H1 (cell line): ENCODE measurements at regions not wholly inside any gene's neighbourhood (a gene's known extent, or its start where the extent isn't known, plus 50 kb on each side); places are given as distances from the start of the nearest gene placed in this dataset.

Experiments
- CTCF ChIA-PET: fragments of 300-600 bp; sonication (Branson Sonifier 250); formaldehyde crosslinking; loops from one replicate; lab custom pipeline; 2021; ENCODE audit not compliant: partially characterized antibody; lab: Charles Lee
- POLR2A ChIA-PET: fragments of 300-600 bp; sonication (Branson Sonifier 250); formaldehyde crosslinking; loops from one replicate; lab custom pipeline; 2021; ENCODE audit warnings: inconsistent platforms; ENCODE audit not compliant: partially characterized antibody; lab: Charles Lee
- DNase-seq, 2 experiments: peaks; one replicate each; pipeline versions ENCODE4 v3.0.0 to v3.0.0-alpha.2; 2010 to 2022; ENCODE audit warnings: low spot score in 2 of 2, low read depth in 1 of 2, mixed read lengths in 1 of 2
- FAIRE-seq: peaks from 2 replicates; lab custom pipeline; 2011; peaks lifted over from hg19 to GRCh38; lab: Jason Lieb, UNC
- H2AFZ ChIP-seq: 2 replicates; pipeline ENCODE4 v1.8.1; 2012; ENCODE audit warnings: low read length, inconsistent platforms
- H2AK5ac ChIP-seq: 2 replicates; pipeline ENCODE4 v1.6.1; 2013; ENCODE audit warnings: low read depth, low read length
- H2BK120ac ChIP-seq: replicated peaks from 2 replicates; pipeline ENCODE3; 2013; ENCODE audit warnings: low read depth, low read length, inconsistent platforms
- H2BK12ac ChIP-seq: 2 replicates; pipeline ENCODE4 v1.6.1; 2013; ENCODE audit warnings: low read depth, low read length
- H2BK15ac ChIP-seq: 2 replicates; pipeline ENCODE4 v1.6.1; 2013; ENCODE audit warnings: low read length
- H2BK20ac ChIP-seq: 2 replicates; pipeline ENCODE4 v1.6.1; 2013; ENCODE audit warnings: low read length
- H2BK5ac ChIP-seq: 2 replicates; pipeline ENCODE4 v1.6.1; 2013; ENCODE audit warnings: low read depth, low read length
- H3K14ac ChIP-seq: 2 replicates; pipeline ENCODE4 v1.6.1; 2013; ENCODE audit warnings: inconsistent platforms; ENCODE audit not compliant: insufficient read length
- H3K18ac ChIP-seq: 2 replicates; pipeline ENCODE4 v1.6.1; 2013; ENCODE audit warnings: low read length; ENCODE audit errors: extremely low read depth
- H3K23ac ChIP-seq: 2 replicates; pipeline ENCODE4 v1.6.1; 2013; ENCODE audit warnings: inconsistent platforms; ENCODE audit not compliant: insufficient read length
- H3K23me2 ChIP-seq: 2 replicates; pipeline ENCODE4 v1.6.1; 2013; ENCODE audit warnings: low read depth, low read length
- H3K27ac ChIP-seq: 2 replicates; pipeline ENCODE4 v1.6.1; 2011; ENCODE audit warnings: low read depth, low read length, inconsistent platforms
- H3K27me3 ChIP-seq, 4 experiments: replicated peaks in 1 of 4; 1 replicate in 1 of 4; 2 replicates in 3 of 4; pipeline versions ENCODE4 v1.6.1 to v1.8.1; 2011 to 2013; ENCODE audit warnings: low read length in 3 of 4, mild to moderate bottlenecking in 3 of 4, inconsistent platforms in 2 of 4, mixed read lengths in 2 of 4, moderate library complexity in 1 of 4; ENCODE audit not compliant: control insufficient read depth in 3 of 4, insufficient read depth in 3 of 4; ENCODE audit errors: extremely low read depth in 1 of 4
- H3K36me3 ChIP-seq, 4 experiments: 2 replicates each; pipeline versions ENCODE4 v1.6.1 to v1.8.1; 2011 to 2013; ENCODE audit warnings: mild to moderate bottlenecking in 4 of 4, low read length in 3 of 4, moderate library complexity in 2 of 4, control low read depth in 1 of 4, inconsistent platforms in 1 of 4; ENCODE audit not compliant: insufficient read depth in 4 of 4, control insufficient read depth in 2 of 4
- H3K4ac ChIP-seq: replicated peaks from 2 replicates; pipeline ENCODE3; 2013; ENCODE audit warnings: low read length, low read depth, mixed read lengths, inconsistent platforms; ENCODE audit not compliant: insufficient read length
- H3K4me1 ChIP-seq, 4 experiments: replicated peaks in 1 of 4; 1 replicate in 1 of 4; 2 replicates in 3 of 4; pipeline versions ENCODE4 v1.6.1 to v1.8.1; 2011 to 2013; ENCODE audit warnings: low read length in 3 of 4, inconsistent platforms in 2 of 4, mixed read lengths in 1 of 4; ENCODE audit not compliant: insufficient read depth in 4 of 4, control insufficient read depth in 3 of 4
- H3K4me2 ChIP-seq, 2 experiments: 2 replicates each; pipeline versions ENCODE4 v1.6.1 to v1.8.1; 2011 to 2013; ENCODE audit warnings: low read depth in 2 of 2, low read length in 2 of 2, control low read depth in 1 of 2, inconsistent platforms in 1 of 2, mild to moderate bottlenecking in 1 of 2; ENCODE audit not compliant: insufficient read depth in 1 of 2
- H3K4me3 ChIP-seq, 4 experiments: fragments of 200-600, 300-600 bp in 1 of 4; sonication (generic), shearing (Covaris generic), sonication (Bioruptor Twin) in 1 of 4; 2 replicates each; pipeline versions ENCODE4 v1.5.1 to v1.8.1; 2011 to 2016; ENCODE audit warnings: low read length in 4 of 4, low read depth in 3 of 4, control low read depth in 2 of 4, inconsistent platforms in 2 of 4, mild to moderate bottlenecking in 2 of 4, mixed read lengths in 1 of 4, moderate library complexity in 1 of 4; ENCODE audit not compliant: insufficient read depth in 2 of 4; ENCODE audit errors: extremely low read depth in 1 of 4
- H3K56ac ChIP-seq: replicated peaks from 2 replicates; pipeline ENCODE3; 2013; ENCODE audit warnings: low read depth, mild to moderate bottlenecking, mixed read lengths, low read length, inconsistent platforms; ENCODE audit not compliant: insufficient read length
- H3K79me1 ChIP-seq: 2 replicates; pipeline ENCODE4 v1.6.1; 2013; ENCODE audit warnings: low read depth, low read length, control low read depth
- H3K79me2 ChIP-seq, 2 experiments: 2 replicates each; pipeline versions ENCODE4 v1.6.1 to v1.8.1; 2012 to 2013; ENCODE audit warnings: low read length in 2 of 2, mild to moderate bottlenecking in 2 of 2, inconsistent platforms in 1 of 2; ENCODE audit not compliant: insufficient read depth in 2 of 2, control insufficient read depth in 1 of 2
- H3K9ac ChIP-seq, 4 experiments: replicated peaks in 1 of 4; 1 replicate in 1 of 4; 2 replicates in 3 of 4; pipeline versions ENCODE4 v1.6.1 to v1.8.1; 2011 to 2013; ENCODE audit warnings: low read depth in 3 of 4, low read length in 3 of 4, control low read depth in 2 of 4, mild to moderate bottlenecking in 2 of 4, moderate library complexity in 2 of 4, inconsistent platforms in 1 of 4; ENCODE audit errors: extremely low read depth in 1 of 4
- H3K9me3 ChIP-seq, 2 experiments: 2 replicates each; pipeline versions ENCODE4 v1.6.1 to v1.8.1; 2012 to 2013; ENCODE audit warnings: mild to moderate bottlenecking in 2 of 2, moderate library complexity in 2 of 2, control low read depth in 1 of 2, inconsistent platforms in 1 of 2, low read depth in 1 of 2, low read length in 1 of 2, mixed read lengths in 1 of 2; ENCODE audit not compliant: insufficient read depth in 2 of 2
- H4K20me1 ChIP-seq, 2 experiments: replicated peaks in 1 of 2; 2 replicates each; pipeline versions ENCODE3 to v1.8.1; 2011 to 2013; ENCODE audit warnings: inconsistent platforms in 2 of 2, low read length in 2 of 2, mild to moderate bottlenecking in 1 of 2; ENCODE audit not compliant: insufficient read depth in 2 of 2, control insufficient read depth in 1 of 2
- H4K5ac ChIP-seq: 2 replicates; pipeline ENCODE4 v1.6.1; 2013; ENCODE audit warnings: low read length, low read depth, mixed read lengths, inconsistent platforms; ENCODE audit not compliant: insufficient read length
- H4K8ac ChIP-seq: 2 replicates; pipeline ENCODE4 v1.8.0; 2013; ENCODE audit warnings: mild to moderate bottlenecking, moderate library complexity, low read length, inconsistent platforms; ENCODE audit not compliant: insufficient read depth; ENCODE audit errors: extremely low read depth
- H4K91ac ChIP-seq: replicated peaks from 2 replicates; pipeline ENCODE3; 2013; ENCODE audit warnings: low read length, mixed read lengths, inconsistent platforms; ENCODE audit not compliant: insufficient read length
- BACH1 ChIP-seq: IDR thresholded peaks from 2 replicates; pipeline ENCODE4 v1.6.1; 2012; ENCODE audit warnings: low read length, improper control_type of control experiment
- CBX8 ChIP-seq: fragments of 300-800, 300-1000 bp; sonication (generic); IDR thresholded peaks from 2 replicates; pipeline ENCODE4 v1.7.1; 2016; ENCODE audit warnings: low read depth, low read length, borderline replicate concordance
- CREB1 ChIP-seq: IDR thresholded peaks from 2 replicates; pipeline ENCODE4 v1.6.1; 2012; ENCODE audit warnings: inconsistent platforms
- E2F6 ChIP-seq: IDR thresholded peaks from 2 replicates; pipeline ENCODE4 v1.6.1; 2012; ENCODE audit warnings: inconsistent platforms
- EP300 ChIP-seq, 2 experiments: IDR thresholded peaks; 1 replicate in 1 of 2; 2 replicates in 1 of 2; pipeline ENCODE4 v1.6.1; 2011 to 2012; ENCODE audit warnings: low read depth in 2 of 2, low read length in 2 of 2, mild to moderate bottlenecking in 2 of 2, borderline replicate concordance in 1 of 2, inconsistent platforms in 1 of 2, moderate library complexity in 1 of 2
- JUND ChIP-seq: IDR thresholded peaks from 2 replicates; pipeline ENCODE4 v1.6.1; 2011; ENCODE audit warnings: mild to moderate bottlenecking, improper control_type of control experiment, low read length
- KDM1A ChIP-seq: fragments of 200-600, 300-600 bp; sonication (generic); IDR thresholded peaks from 2 replicates; pipeline ENCODE4 v1.7.1; 2016; ENCODE audit warnings: mild to moderate bottlenecking, low read length, borderline replicate concordance
- POU5F1 ChIP-seq: IDR thresholded peaks from 2 replicates; pipeline ENCODE4 v1.6.1; 2011; ENCODE audit warnings: low read depth, mild to moderate bottlenecking, low read length, moderate library complexity
- SIX5 ChIP-seq: IDR thresholded peaks from 2 replicates; pipeline ENCODE4 v1.6.1; 2011; ENCODE audit warnings: mild to moderate bottlenecking, low read depth, low read length
- SRF ChIP-seq: IDR thresholded peaks from 2 replicates; pipeline ENCODE4 v1.6.1; 2011; ENCODE audit warnings: mild to moderate bottlenecking, low read depth, low read length, moderate library complexity
- TAF7 ChIP-seq: optimal IDR thresholded peaks from 2 replicates; pipeline ENCODE3; 2011; ENCODE audit warnings: low read depth, mild to moderate bottlenecking, inconsistent platforms, low read length, moderate library complexity, borderline replicate concordance
- TEAD4 ChIP-seq: IDR thresholded peaks from 2 replicates; pipeline ENCODE4 v1.6.1; 2012; ENCODE audit warnings: low read depth, low read length, inconsistent platforms, mixed read lengths
- YY1 ChIP-seq: IDR thresholded peaks from 2 replicates; pipeline ENCODE4 v1.6.1; 2011; ENCODE audit warnings: low read depth, mild to moderate bottlenecking, low read length
- WGBS, 2 experiments: shearing (Covaris generic) in 1 of 2; methylation state at CpG; one replicate each; pipeline versions ENCODE4 v1.1.6 to v1.1.7; 2013 to 2015; ENCODE audit warnings: low lambda C conversion rate in 2 of 2, mixed read lengths in 2 of 2, inconsistent platforms in 1 of 2, low coverage in 1 of 2, missing lambda C conversion rate in 1 of 2; ENCODE audit not compliant: insufficient replicate concordance in 2 of 2, insufficient coverage in 1 of 2, insufficient read length in 1 of 2; ENCODE audit errors: extremely low coverage in 1 of 2, missing lambda C conversion rate in 1 of 2; 5-methylcytosine and 5-hydroxymethylcytosine counted together

- Histone ChIP-seq H3K18ac (no peak overlapping the region), H3K23me2 (no peaks in the 10 kb centered on the region), H4K5ac (no peak overlapping the region), H3K4me1 (peaks cover 2 to 6% (median 3%) of the 10 kb centered on the region in 4 experiments; a peak in 4 of 7 replicates), H3K56ac (no peak overlapping the region), H3K9ac (no peak overlapping the region), H3K4ac (no peak overlapping the region), H3K14ac (no peak overlapping the region), H2BK15ac (no peak overlapping the region), H2BK5ac (no peak overlapping the region), H3K79me1 (no peaks in the 10 kb centered on the region), H3K9me3 (peaks cover 0 to under 1% of the 10 kb centered on the region in 2 experiments; a peak in 1 of 4 replicates), H3K79me2 (no peaks in the 10 kb centered on the region), H4K91ac (no peak overlapping the region), H3K36me3 (no peaks in the 10 kb centered on the region), H3K4me2 (no peak overlapping the region), H4K8ac (no peak overlapping the region; the same call in 1 of the 2 replicates), H2BK20ac (no peak overlapping the region), H3K4me3 (no peak overlapping the region), H2AFZ (no peak overlapping the region), H3K27ac (no peak overlapping the region), H2BK12ac (peak overlapping the region; percentile 42; the same call in 1 of the 2 replicates), H4K20me1 (no peaks in the 10 kb centered on the region), H2AK5ac (no peak overlapping the region), H2BK120ac (no peak overlapping the region), H3K27me3 (no peaks in the 10 kb centered on the region), H3K23ac (no peak overlapping the region)
- no peak for DNase-seq
- no peak for FAIRE-seq
- 88% methylated on average over 12 of the region's 16 CpGs; no CpG with 5 or more reads in 1 of the 2 experiments for WGBS, 2 experiments
- TF ChIP-seq CREB1, result no peak
- no peak for TF ChIP-seq JUND
- no peak for TF ChIP-seq SIX5
- no peak for TF ChIP-seq TEAD4
- TF ChIP-seq E2F6, result no peak
- TF ChIP-seq CBX8, result no peak
- no peak for TF ChIP-seq KDM1A
- TF ChIP-seq BACH1, result no peak
- no peak for TF ChIP-seq TAF7
- TF ChIP-seq EP300 (IDR thresholded peaks at IDR 0.05; ENCODE audit: borderline replicate concordance in 1 of 2, low read depth in 2 of 2, low read length in 2 of 2), result no peak
- TF ChIP-seq POU5F1, result no peak
- TF ChIP-seq YY1, result no peak
- no peak for TF ChIP-seq SRF
- CTCF ChIA-PET, result no interaction called here
- POLR2A ChIA-PET, result no interaction called here
Measured at GRCh38 chr1:4960782-4961475, 306.5 kb downstream of the AJAP1 start.
